ENCODE measurements at regions not wholly inside any gene's neighbourhood (a gene's known extent, or its start where the extent isn't known, plus 50 kb on each side); places are given as distances from the start of the nearest gene placed in this dataset.

DNA sequence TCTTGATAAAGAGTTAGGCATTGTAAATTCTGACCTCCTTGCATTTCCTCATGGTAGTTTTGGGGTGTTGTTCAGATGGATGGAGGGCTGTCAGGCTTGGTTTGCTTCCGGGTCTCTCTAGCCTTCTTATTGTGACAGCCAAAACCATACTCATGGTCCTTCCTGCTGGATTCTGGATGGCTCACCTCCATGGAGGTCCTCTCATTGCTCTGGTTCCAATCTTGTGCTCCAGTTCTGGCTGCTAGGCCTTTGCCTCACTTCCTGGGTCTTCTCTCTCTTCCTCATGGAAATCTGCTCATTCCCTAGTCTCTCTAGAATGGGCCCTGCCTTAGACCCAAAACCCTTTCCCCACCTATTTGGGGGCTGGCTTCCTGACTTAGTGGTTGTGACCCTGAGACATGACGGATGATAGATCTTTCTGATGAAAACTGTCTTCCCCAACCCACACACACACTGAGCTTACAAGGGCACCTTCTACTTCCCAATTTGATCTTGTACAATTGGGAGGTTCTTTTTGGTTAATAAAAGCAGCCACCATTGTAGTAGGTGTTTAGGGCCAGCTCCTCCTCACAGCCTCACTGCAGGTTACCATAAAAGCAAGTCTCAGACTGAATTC, 66.2 kb upstream of the XCR1 start:
- CTCF ChIA-PET (ENCODE audit: low intra/inter-chr PET ratio), result no interaction called here
- in situ Hi-C loops (cut with MboI) (no loop called here), intact Hi-C loops (cut with micrococcal nuclease) (no loop called here)
- Histone ChIP-seq H4K20me1 (replicated peaks; ENCODE audit: control insufficient read depth, insufficient read depth, low read length) (no peaks in the 10 kb centered on the region), H3K4me2 (ENCODE audit: insufficient read depth, low read length) (no peak overlapping the region), H3K4me3 (no peak overlapping the region), H3K9me3 (replicated peaks; ENCODE audit: control insufficient read depth, insufficient read depth, low read depth, low read length) (no peaks in the 10 kb centered on the region), H3K9me1 (ENCODE audit: control insufficient read depth, insufficient read depth, low read length) (no peaks in the 10 kb centered on the region), H3K4me1 (replicated peaks in 1 of 2; ENCODE audit: control insufficient read depth in 2 of 2, insufficient read depth in 2 of 2, low read length in 2 of 2) (no peaks in the 10 kb centered on the region; a peak in 1 of 5 replicates), H3K27me3 (ENCODE audit: control insufficient read depth in 2 of 2, insufficient read depth in 2 of 2, low read length in 2 of 2) (peaks cover 12 to 30% of the 10 kb centered on the region in 2 experiments; a peak in 3 of 5 replicates), H3K9ac (ENCODE audit: insufficient read depth in 1 of 2, low read depth in 2 of 2, low read length in 2 of 2) (no peak overlapping the region), H3K79me2 (ENCODE audit: control insufficient read depth, insufficient read depth, low read length) (no peaks in the 10 kb centered on the region), H3K27ac (ENCODE audit: extremely low read depth, low read depth, low read length) (no peak overlapping the region), H3K36me3 (ENCODE audit: control insufficient read depth, insufficient read depth, low read length) (no peaks in the 10 kb centered on the region), H2AFZ (ENCODE audit: low read depth, low read length) (no peak overlapping the region)
- 0% methylated on average over 2 of the region's 2 CpGs for WGBS (ENCODE audit: insufficient coverage, low coverage, missing lambda C conversion rate)
- no TSS peak for BruUV-seq (replicated peaks)
- ATAC-seq (no peak), FAIRE-seq (no peak), DNase-seq (ENCODE audit: extremely low read depth in 1 of 4, low spot score in 3 of 4) (no peak)
- POLR2A ChIA-PET, result interaction anchor here (1.0 to 1.9 kb wide), 2 partner anchors 18 to 150 kb away, joined by 3 to 4 read pairs; partner anchors contain the start of gene CXCR6
- TF ChIP-seq MCM3 (IDR thresholded peaks at IDR 0.05), result no peak
- TF ChIP-seq CXXC5 (CRISPR knock-in tag; IDR thresholded peaks at IDR 0.05), result no peak
- TF ChIP-seq ZBTB1 (CRISPR knock-in tag; IDR thresholded peaks at IDR 0.05; ENCODE audit: borderline replicate concordance, low read depth), result no peak
- no peak for TF ChIP-seq XRCC3 (IDR thresholded peaks at IDR 0.05)

DNA sequence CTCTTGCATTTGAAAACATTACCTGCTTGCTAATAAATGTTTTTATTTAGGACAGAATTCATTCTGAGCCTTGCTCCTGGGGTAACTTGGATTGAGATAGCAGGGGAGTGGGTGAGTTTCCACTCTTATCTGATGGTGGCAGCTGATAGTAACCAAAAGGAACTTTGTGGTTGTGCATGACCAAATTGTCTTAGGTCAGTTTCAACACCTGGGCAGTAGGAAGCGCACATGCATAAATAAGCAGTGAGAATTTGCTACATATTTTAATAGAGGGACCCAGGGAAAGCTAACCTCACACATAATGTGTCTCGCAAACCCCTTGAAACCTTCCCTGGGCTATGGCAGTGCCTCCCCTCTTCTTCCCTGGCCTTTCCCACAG, 65.4 kb upstream of the XCR1 start:
- WGBS (ENCODE audit: insufficient coverage, low coverage, missing lambda C conversion rate), result 0% methylated on average over 2 of the region's 2 CpGs
- DNase-seq (ENCODE audit: extremely low read depth in 1 of 4, low spot score in 3 of 4) (no peak), FAIRE-seq (no peak), ATAC-seq (no peak)
- Histone ChIP-seq H3K9me1 (ENCODE audit: control insufficient read depth, insufficient read depth, low read length) (no peaks in the 10 kb centered on the region), H3K4me2 (ENCODE audit: insufficient read depth, low read length) (no peak overlapping the region), H3K9me3 (replicated peaks; ENCODE audit: control insufficient read depth, insufficient read depth, low read depth, low read length) (no peaks in the 10 kb centered on the region), H4K20me1 (replicated peaks; ENCODE audit: control insufficient read depth, insufficient read depth, low read length) (no peaks in the 10 kb centered on the region), H2AFZ (ENCODE audit: low read depth, low read length) (no peak overlapping the region), H3K9ac (ENCODE audit: insufficient read depth in 1 of 2, low read depth in 2 of 2, low read length in 2 of 2) (no peak overlapping the region), H3K4me3 (no peak overlapping the region), H3K79me2 (ENCODE audit: control insufficient read depth, insufficient read depth, low read length) (no peaks in the 10 kb centered on the region), H3K27me3 (ENCODE audit: control insufficient read depth in 2 of 2, insufficient read depth in 2 of 2, low read length in 2 of 2) (peaks cover 12 to 30% of the 10 kb centered on the region in 2 experiments; a peak in 3 of 5 replicates), H3K4me1 (replicated peaks in 1 of 2; ENCODE audit: control insufficient read depth in 2 of 2, insufficient read depth in 2 of 2, low read length in 2 of 2) (no peaks in the 10 kb centered on the region; a peak in 1 of 5 replicates), H3K27ac (ENCODE audit: extremely low read depth, low read depth, low read length) (no peak overlapping the region), H3K36me3 (ENCODE audit: control insufficient read depth, insufficient read depth, low read length) (no peaks in the 10 kb centered on the region)
- CTCF ChIA-PET (ENCODE audit: low intra/inter-chr PET ratio), result no interaction called here
- intact Hi-C loops (cut with micrococcal nuclease) (no loop called here), in situ Hi-C loops (cut with MboI) (no loop called here)
- BruUV-seq (replicated peaks), result no TSS peak
- POLR2A ChIA-PET, result interaction anchor here (1.0 to 1.9 kb wide), 2 partner anchors 18 to 149 kb away, joined by 3 to 4 read pairs; partner anchors contain the start of gene CXCR6
- TF ChIP-seq, protein P1, sequence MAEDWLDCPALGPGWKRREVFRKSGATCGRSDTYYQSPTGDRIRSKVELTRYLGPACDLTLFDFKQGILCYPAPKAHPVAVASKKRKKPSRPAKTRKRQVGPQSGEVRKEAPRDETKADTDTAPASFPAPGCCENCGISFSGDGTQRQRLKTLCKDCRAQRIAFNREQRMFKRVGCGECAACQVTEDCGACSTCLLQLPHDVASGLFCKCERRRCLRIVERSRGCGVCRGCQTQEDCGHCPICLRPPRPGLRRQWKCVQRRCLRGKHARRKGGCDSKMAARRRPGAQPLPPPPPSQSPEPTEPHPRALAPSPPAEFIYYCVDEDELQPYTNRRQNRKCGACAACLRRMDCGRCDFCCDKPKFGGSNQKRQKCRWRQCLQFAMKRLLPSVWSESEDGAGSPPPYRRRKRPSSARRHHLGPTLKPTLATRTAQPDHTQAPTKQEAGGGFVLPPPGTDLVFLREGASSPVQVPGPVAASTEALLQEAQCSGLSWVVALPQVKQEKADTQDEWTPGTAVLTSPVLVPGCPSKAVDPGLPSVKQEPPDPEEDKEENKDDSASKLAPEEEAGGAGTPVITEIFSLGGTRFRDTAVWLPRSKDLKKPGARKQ (CRISPR knock-in tag; IDR thresholded peaks at IDR 0.05), result no peak
- TF ChIP-seq, protein P2, sequence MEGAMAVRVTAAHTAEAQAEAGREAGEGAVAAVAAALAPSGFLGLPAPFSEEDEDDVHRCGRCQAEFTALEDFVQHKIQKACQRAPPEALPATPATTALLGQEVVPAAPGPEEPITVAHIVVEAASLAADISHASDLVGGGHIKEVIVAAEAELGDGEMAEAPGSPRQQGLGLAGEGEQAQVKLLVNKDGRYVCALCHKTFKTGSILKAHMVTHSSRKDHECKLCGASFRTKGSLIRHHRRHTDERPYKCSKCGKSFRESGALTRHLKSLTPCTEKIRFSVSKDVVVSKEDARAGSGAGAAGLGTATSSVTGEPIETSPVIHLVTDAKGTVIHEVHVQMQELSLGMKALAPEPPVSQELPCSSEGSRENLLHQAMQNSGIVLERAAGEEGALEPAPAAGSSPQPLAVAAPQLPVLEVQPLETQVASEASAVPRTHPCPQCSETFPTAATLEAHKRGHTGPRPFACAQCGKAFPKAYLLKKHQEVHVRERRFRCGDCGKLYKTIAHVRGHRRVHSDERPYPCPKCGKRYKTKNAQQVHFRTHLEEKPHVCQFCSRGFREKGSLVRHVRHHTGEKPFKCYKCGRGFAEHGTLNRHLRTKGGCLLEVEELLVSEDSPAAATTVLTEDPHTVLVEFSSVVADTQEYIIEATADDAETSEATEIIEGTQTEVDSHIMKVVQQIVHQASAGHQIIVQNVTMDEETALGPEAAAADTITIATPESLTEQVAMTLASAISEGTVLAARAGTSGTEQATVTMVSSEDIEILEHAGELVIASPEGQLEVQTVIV (CRISPR knock-in tag; IDR thresholded peaks at IDR 0.05; ENCODE audit: borderline replicate concordance), result no peak
- TF ChIP-seq ZSCAN29 (IDR thresholded peaks at IDR 0.05) (no peak), ZNF668 (CRISPR knock-in tag; IDR thresholded peaks at IDR 0.05) (no peak), TRIM28 (IDR thresholded peaks at IDR 0.05) (no peak), DPF2 (IDR thresholded peaks at IDR 0.05) (no peak), ZNF644 (tag; IDR thresholded peaks at IDR 0.05; ENCODE audit: low read depth) (no peak)
- TF ChIP-seq, protein P3, sequence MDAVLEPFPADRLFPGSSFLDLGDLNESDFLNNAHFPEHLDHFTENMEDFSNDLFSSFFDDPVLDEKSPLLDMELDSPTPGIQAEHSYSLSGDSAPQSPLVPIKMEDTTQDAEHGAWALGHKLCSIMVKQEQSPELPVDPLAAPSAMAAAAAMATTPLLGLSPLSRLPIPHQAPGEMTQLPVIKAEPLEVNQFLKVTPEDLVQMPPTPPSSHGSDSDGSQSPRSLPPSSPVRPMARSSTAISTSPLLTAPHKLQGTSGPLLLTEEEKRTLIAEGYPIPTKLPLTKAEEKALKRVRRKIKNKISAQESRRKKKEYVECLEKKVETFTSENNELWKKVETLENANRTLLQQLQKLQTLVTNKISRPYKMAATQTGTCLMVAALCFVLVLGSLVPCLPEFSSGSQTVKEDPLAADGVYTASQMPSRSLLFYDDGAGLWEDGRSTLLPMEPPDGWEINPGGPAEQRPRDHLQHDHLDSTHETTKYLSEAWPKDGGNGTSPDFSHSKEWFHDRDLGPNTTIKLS (IDR thresholded peaks at IDR 0.05; ENCODE audit: borderline replicate concordance, low read depth), result no peak
